IMR-90 (cell line): ENCODE measurements at regions not wholly inside any gene's neighbourhood (a gene's known extent, or its start where the extent isn't known, plus 50 kb on each side); places are given as distances from the start of the nearest gene placed in this dataset.

Experiments used
- ATAC-seq: fragments of 200-7000 bp; cut with Tn5 transposase; 2 replicates; pipeline ENCODE4 v1.9.1; 2020; ENCODE audit warnings: low read depth, mild to moderate bottlenecking, moderate library complexity
- BruUV-seq: library from RNA; stranded (reverse); fragments of 400-500 nt; replicated peaks from 2 replicates; lab custom pipeline; 2021; lab: Mats Ljungman, UMichigan
- CTCF ChIA-PET: fragments of 300-600 bp; formaldehyde crosslinking; extraction: SDS; loops from one replicate; lab custom pipeline; 2021; ENCODE audit warnings: antibody characterized with exemption; lab: Yijun Ruan, JAX
- POLR2A ChIA-PET: fragments of 300-600 bp; sonication (Branson Sonifier 250); formaldehyde crosslinking; loops from one replicate; lab custom pipeline; 2022; ENCODE audit warnings: antibody characterized with exemption; ENCODE audit not compliant: unreplicated experiment; lab: Charles Lee
- DNase-seq: peaks from one replicate; pipeline ENCODE4 v3.0.0; 2013
- H2AFZ ChIP-seq: replicated peaks from 2 replicates; pipeline ENCODE3; 2013; ENCODE audit warnings: low read length, mild to moderate bottlenecking; ENCODE audit not compliant: poor library complexity
- H2AK5ac ChIP-seq: 2 replicates; pipeline ENCODE4 v1.6.1; 2013; ENCODE audit warnings: low read depth, low read length, inconsistent platforms
- H2AK9ac ChIP-seq: replicated peaks from 2 replicates; pipeline ENCODE3; 2013; ENCODE audit warnings: mild to moderate bottlenecking, low read depth, low read length, moderate library complexity; ENCODE audit not compliant: poor library complexity
- H2BK120ac ChIP-seq: 2 replicates; pipeline ENCODE4 v1.6.1; 2013; ENCODE audit warnings: low read depth, low read length, inconsistent platforms
- H2BK15ac ChIP-seq: 3 replicates; pipeline ENCODE4 v1.6.1; 2013; ENCODE audit warnings: low read depth, low read length, inconsistent platforms
- H2BK20ac ChIP-seq: 2 replicates; pipeline ENCODE4 v1.6.1; 2013; ENCODE audit warnings: low read depth, mild to moderate bottlenecking, inconsistent platforms, low read length, moderate library complexity
- H2BK5ac ChIP-seq: 2 replicates; pipeline ENCODE4 v1.6.1; 2013; ENCODE audit warnings: mild to moderate bottlenecking, low read depth, low read length, inconsistent platforms; ENCODE audit not compliant: poor library complexity, severe bottlenecking
- H3K14ac ChIP-seq: replicated peaks from 2 replicates; pipeline ENCODE4 v1.6.1; 2013; ENCODE audit warnings: low read depth, low read length, inconsistent platforms
- H3K18ac ChIP-seq: 2 replicates; pipeline ENCODE4 v1.6.1; 2013; ENCODE audit warnings: low read depth, low read length, control low read depth
- H3K23ac ChIP-seq: 2 replicates; pipeline ENCODE4 v1.6.1; 2013; ENCODE audit warnings: low read depth, low read length, inconsistent platforms
- H3K27ac ChIP-seq: 2 replicates; pipeline ENCODE4 v1.5.1; 2013; ENCODE audit warnings: mild to moderate bottlenecking, control low read depth, low read length; ENCODE audit not compliant: insufficient read depth
- H3K27me3 ChIP-seq: 2 replicates; pipeline ENCODE4 v1.6.1; 2013; ENCODE audit warnings: low read length; ENCODE audit not compliant: control insufficient read depth, insufficient read depth
- H3K36me3 ChIP-seq: 2 replicates; pipeline ENCODE4 v1.6.1; 2013; ENCODE audit warnings: low read length, mixed read lengths; ENCODE audit not compliant: control insufficient read depth, insufficient read depth
- H3K4ac ChIP-seq: 2 replicates; pipeline ENCODE4 v1.6.1; 2013; ENCODE audit warnings: low read depth, low read length, inconsistent platforms
- H3K4me1 ChIP-seq: 2 replicates; pipeline ENCODE4 v1.6.1; 2013; ENCODE audit warnings: low read length, mixed read lengths; ENCODE audit not compliant: control insufficient read depth, insufficient read depth
- H3K4me2 ChIP-seq: 2 replicates; pipeline ENCODE4 v1.6.1; 2013; ENCODE audit warnings: low read depth, mild to moderate bottlenecking, control low read depth, low read length, moderate library complexity
- H3K4me3 ChIP-seq: 2 replicates; pipeline ENCODE4 v1.5.1; 2013; ENCODE audit warnings: low read depth, mild to moderate bottlenecking, control low read depth, low read length, moderate library complexity; ENCODE audit not compliant: insufficient read depth
- H3K56ac ChIP-seq: 2 replicates; pipeline ENCODE4 v1.6.1; 2013; ENCODE audit warnings: low read length, inconsistent platforms; ENCODE audit not compliant: insufficient read depth; ENCODE audit errors: extremely low read depth
- H3K79me1 ChIP-seq, 2 experiments: 2 replicates each; pipeline ENCODE4 v1.6.1; 2013; ENCODE audit warnings: low read length in 2 of 2, inconsistent platforms in 1 of 2, low read depth in 1 of 2
- H3K9ac ChIP-seq: 2 replicates; pipeline ENCODE4 v1.6.1; 2013; ENCODE audit warnings: low read depth, low read length, control low read depth
- H3K9me1 ChIP-seq: 2 replicates; pipeline ENCODE4 v1.6.1; 2013; ENCODE audit warnings: low read length, inconsistent platforms; ENCODE audit not compliant: insufficient read depth
- H3K9me3 ChIP-seq: 2 replicates; pipeline ENCODE4 v1.6.1; 2013; ENCODE audit warnings: low read length; ENCODE audit not compliant: control insufficient read depth, insufficient read depth
- H4K20me1 ChIP-seq: 2 replicates; pipeline ENCODE4 v1.6.1; 2013; ENCODE audit warnings: low read length, inconsistent platforms; ENCODE audit not compliant: insufficient read depth
- H4K5ac ChIP-seq: 2 replicates; pipeline ENCODE4 v1.6.1; 2013; ENCODE audit warnings: mild to moderate bottlenecking, low read depth, low read length, control low read depth
- H4K8ac ChIP-seq, 2 experiments: 2 replicates each; pipeline ENCODE4 v1.6.1; 2013; ENCODE audit warnings: low read depth in 2 of 2, low read length in 2 of 2, control low read depth in 1 of 2, inconsistent platforms in 1 of 2
- H4K91ac ChIP-seq: 2 replicates; pipeline ENCODE4 v1.6.1; 2013; ENCODE audit warnings: low read depth, low read length, inconsistent platforms; ENCODE audit not compliant: insufficient read depth
- BHLHE40 ChIP-seq: fragments of 150-350 bp; IDR thresholded peaks from 2 replicates; pipeline ENCODE4 v1.6.1; 2016; ENCODE audit warnings: mild to moderate bottlenecking, low read depth, low read length
- CEBPB ChIP-seq: IDR thresholded peaks from 2 replicates; pipeline ENCODE4 v1.6.1; 2012; ENCODE audit warnings: low read depth, low read length, improper control_type of control experiment
- CHD1 ChIP-seq: IDR thresholded peaks from 2 replicates; pipeline ENCODE4 v1.6.1; 2012; ENCODE audit warnings: low read depth, low read length, improper control_type of control experiment
- CTCF ChIP-seq: conservative IDR thresholded peaks from 2 replicates; pipeline ENCODE4 v1.5.1; 2012; ENCODE audit warnings: mild to moderate bottlenecking, low read depth, low read length, improper control_type of control experiment
- ELK1 ChIP-seq: fragments of 150-350 bp; IDR thresholded peaks from 2 replicates; pipeline ENCODE4 v1.6.1; 2016; ENCODE audit warnings: low read depth, mild to moderate bottlenecking, low read length, moderate library complexity, borderline replicate concordance
- FOS ChIP-seq: fragments of 150-350 bp; IDR thresholded peaks from 2 replicates; pipeline ENCODE4 v1.6.1; 2016; ENCODE audit warnings: low read depth, low read length
- MAFK ChIP-seq: IDR thresholded peaks from 2 replicates; pipeline ENCODE4 v1.6.1; 2012; ENCODE audit warnings: low read depth, low read length, improper control_type of control experiment
- MAZ ChIP-seq: IDR thresholded peaks from 2 replicates; pipeline ENCODE4 v1.6.1; 2012; ENCODE audit warnings: low read depth, mild to moderate bottlenecking, low read length, improper control_type of control experiment, moderate library complexity, borderline replicate concordance
- MXI1 ChIP-seq: IDR thresholded peaks from 2 replicates; pipeline ENCODE4 v1.6.1; 2012; ENCODE audit warnings: low read depth, mild to moderate bottlenecking, low read length, moderate library complexity, borderline replicate concordance
- NFE2L2 ChIP-seq: fragments of 150-350 bp; IDR thresholded peaks from 2 replicates; pipeline ENCODE4 v1.6.1; 2016; ENCODE audit warnings: low read depth, mild to moderate bottlenecking, low read length
- POLR2A ChIP-seq: IDR thresholded peaks from 2 replicates; pipeline ENCODE4 v1.6.1; 2012; ENCODE audit warnings: mild to moderate bottlenecking, low read depth, low read length
- RAD21 ChIP-seq: IDR thresholded peaks from 2 replicates; pipeline ENCODE4 v1.6.1; 2012; ENCODE audit warnings: low read length, improper control_type of control experiment
- RCOR1 ChIP-seq: IDR thresholded peaks from 2 replicates; pipeline ENCODE4 v1.6.1; 2012; ENCODE audit warnings: mild to moderate bottlenecking, low read length, improper control_type of control experiment; ENCODE audit not compliant: insufficient replicate concordance
- RFX5 ChIP-seq: IDR thresholded peaks from 2 replicates; pipeline ENCODE4 v1.8.0; 2012; ENCODE audit warnings: low read depth, mild to moderate bottlenecking, low read length, moderate library complexity
- SMC3 ChIP-seq: fragments of 150-350 bp; IDR thresholded peaks from 2 replicates; pipeline ENCODE4 v1.6.1; 2016; ENCODE audit warnings: low read depth, mild to moderate bottlenecking, antibody characterized with exemption, low read length, moderate library complexity
- USF2 ChIP-seq: fragments of 150-350 bp; IDR thresholded peaks from 2 replicates; pipeline ENCODE4 v1.6.1; 2017; ENCODE audit warnings: mild to moderate bottlenecking, antibody characterized with exemption, low read length, low read depth
- WGBS, 2 experiments: methylation state at CpG; one replicate each; pipeline versions ENCODE4 v1.1.5 to v1.1.7; 2013; ENCODE audit warnings: missing lambda C conversion rate in 2 of 2; ENCODE audit not compliant: insufficient read length in 1 of 2; ENCODE audit errors: extremely low coverage in 2 of 2; 5-methylcytosine and 5-hydroxymethylcytosine counted together
- dilution Hi-C: fragments of 300-500 bp; cut with HindIII; formaldehyde crosslinking; loops from one replicate; pipeline ENCODE4 v1.14.3; 2018; ENCODE audit warnings: low sequenced_read_pairs; ENCODE audit not compliant: unreplicated experiment
- in situ Hi-C: fragments of 300-500 bp; cut with MboI; formaldehyde crosslinking; loops from 3 replicates; pipeline ENCODE4 v1.14.3; 2019; ENCODE audit warnings: low sequenced_read_pairs, inconsistent platforms, mixed read lengths
- intact Hi-C: fragments of 100-400 bp; cut with micrococcal nuclease; formaldehyde crosslinking; loops from 2 replicates; pipeline ENCODE4 v1.10.0; 2022

- Histone ChIP-seq H3K4ac (no peak overlapping the region), H2BK5ac (no peak overlapping the region), H4K91ac (no peak overlapping the region), H3K9me3 (peaks cover 3% of the 10 kb centered on the region), H3K27me3 (peaks cover 4% of the 10 kb centered on the region; the same call in 1 of the 2 replicates), H2AFZ (no peak overlapping the region), H4K5ac (no peak overlapping the region), H4K20me1 (no peaks in the 10 kb centered on the region), H2AK9ac (no peak overlapping the region), H3K18ac (no peak overlapping the region), H3K27ac (no peak overlapping the region), H3K9ac (no peak overlapping the region), H3K79me1 (no peaks in the 10 kb centered on the region), H3K23ac (no peak overlapping the region), H3K36me3 (no peaks in the 10 kb centered on the region), H2BK15ac (no peak overlapping the region), H3K4me3 (no peak overlapping the region), H2BK20ac (no peak overlapping the region), H2BK120ac (no peak overlapping the region), H3K56ac (no peak overlapping the region), H4K8ac (no peak overlapping the region), H3K4me2 (no peak overlapping the region), H3K4me1 (no peaks in the 10 kb centered on the region), H2AK5ac (no peak overlapping the region; the same call in 1 of the 2 replicates), H3K14ac (no peak overlapping the region), H3K9me1 (no peaks in the 10 kb centered on the region)
- in situ Hi-C loops: no loop called here
- CTCF ChIA-PET: no interaction called here
- dilution Hi-C loops: no loop called here
- ATAC-seq (no peak), DNase-seq (no peak)
- 93% methylated on average over 5 of the region's 13 CpGs; no CpG with 5 or more reads in 1 of the 2 experiments for WGBS, 2 experiments
- intact Hi-C loops: no loop called here
- BruUV-seq: no TSS peak
- TF ChIP-seq SMC3: no peak
- no peak for TF ChIP-seq RAD21
- no peak for TF ChIP-seq POLR2A
- no peak for TF ChIP-seq FOS
- TF ChIP-seq NFE2L2: no peak
- TF ChIP-seq MAFK: no peak
- no peak for TF ChIP-seq MXI1
- TF ChIP-seq CHD1: no peak
- TF ChIP-seq USF2: no peak
- no peak for TF ChIP-seq MAZ
- TF ChIP-seq RFX5: no peak
- TF ChIP-seq RCOR1: no peak
- no peak for TF ChIP-seq ELK1
- TF ChIP-seq CTCF: no peak
- no peak for TF ChIP-seq BHLHE40
- no peak for TF ChIP-seq CEBPB
- POLR2A ChIA-PET: no interaction called here
These were observed 49.9 kb upstream of the TAF1B start for GRCh38 chr2:9793156-9793917.
